D341Med (cell line): ENCODE measurements at regions not wholly inside any gene's neighbourhood (a gene's known extent, or its start where the extent isn't known, plus 50 kb on each side); places are given as distances from the start of the nearest gene placed in this dataset.
"Not testable (repeated sequence)": the region's sequence is repeated elsewhere in the genome, so short reads cannot be mapped to it uniquely, and the experiment has no call there.

ENCODE experiments used
- DNase-seq: peaks from one replicate; pipeline ENCODE4 v3.0.0; 2012; ENCODE audit warnings: low spot score

DNA sequence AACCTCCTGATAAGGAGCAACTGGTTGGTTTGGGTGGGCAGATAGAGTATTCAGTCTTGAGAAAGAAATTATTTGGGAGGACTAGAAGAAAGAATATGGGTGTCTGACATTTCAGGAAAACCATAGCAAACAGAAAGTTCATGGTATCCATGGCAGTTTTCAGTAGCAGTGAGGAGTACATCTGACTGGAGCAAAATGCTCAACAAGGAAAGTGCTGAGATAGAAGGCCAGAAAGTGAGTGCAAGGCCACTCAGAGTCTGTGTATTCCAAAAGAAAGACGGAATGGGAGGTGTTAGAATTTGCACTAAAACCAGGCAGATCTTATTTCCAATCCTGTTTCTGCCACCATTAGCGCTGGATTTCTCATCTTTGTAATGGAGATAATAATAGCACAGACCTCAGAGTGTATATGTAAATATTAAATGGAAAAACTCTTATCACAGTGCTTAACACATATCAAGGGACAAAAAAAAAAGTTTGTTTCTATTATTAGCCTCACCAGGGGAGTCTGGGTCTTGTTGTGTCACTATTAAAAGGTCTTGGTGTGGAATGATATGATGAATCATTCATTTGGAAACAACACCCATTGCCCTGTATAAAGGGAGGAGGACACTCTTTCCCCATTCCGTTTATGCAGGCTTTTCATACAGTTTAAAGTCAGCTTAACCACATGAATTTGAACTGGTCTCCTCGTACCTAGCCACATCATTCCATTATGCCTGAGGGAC lies 349.8 kb downstream of the IPO8 start:
- no peak for DNase-seq

DNA sequence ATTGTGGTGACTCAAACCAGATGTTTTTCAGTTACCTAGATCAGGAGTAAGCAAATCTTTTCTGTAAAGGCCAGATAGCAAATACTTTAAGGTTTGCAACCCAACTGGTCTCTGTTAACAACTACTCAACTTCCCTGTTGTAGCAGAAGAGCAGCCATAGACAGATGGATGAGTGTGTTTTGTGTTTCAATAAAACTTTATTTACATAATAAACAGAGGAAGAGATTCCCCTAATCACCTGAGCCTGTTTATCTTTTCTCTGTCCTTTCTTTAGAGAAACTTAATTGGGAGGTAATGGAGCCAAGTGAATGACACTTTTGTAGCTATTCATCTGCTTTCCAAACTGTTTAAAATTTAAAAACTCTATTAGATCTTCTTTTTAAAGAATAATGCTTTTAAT lies 365.1 kb downstream of the IPO8 start:
- DNase-seq: no peak

DNA sequence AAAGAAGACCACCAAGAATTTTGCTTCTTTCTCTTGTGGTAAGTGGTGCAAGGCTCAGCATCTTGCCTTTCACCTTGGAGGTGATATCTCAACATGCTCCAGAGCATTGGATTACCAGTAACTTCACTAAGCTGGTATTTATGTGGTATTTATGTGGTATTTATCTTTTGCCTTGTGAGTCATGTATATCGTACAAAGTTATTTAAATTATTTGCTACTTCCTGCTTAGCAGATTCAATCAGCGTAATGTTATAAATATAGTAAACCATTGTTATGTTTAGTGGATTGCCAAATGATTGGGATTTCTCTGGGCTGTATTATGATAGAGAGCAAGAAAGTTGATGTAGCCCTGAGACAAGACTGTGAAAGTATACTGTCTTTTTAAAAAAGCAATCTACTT lies 366.4 kb downstream of the IPO8 start:
- DNase-seq: no peak

DNA sequence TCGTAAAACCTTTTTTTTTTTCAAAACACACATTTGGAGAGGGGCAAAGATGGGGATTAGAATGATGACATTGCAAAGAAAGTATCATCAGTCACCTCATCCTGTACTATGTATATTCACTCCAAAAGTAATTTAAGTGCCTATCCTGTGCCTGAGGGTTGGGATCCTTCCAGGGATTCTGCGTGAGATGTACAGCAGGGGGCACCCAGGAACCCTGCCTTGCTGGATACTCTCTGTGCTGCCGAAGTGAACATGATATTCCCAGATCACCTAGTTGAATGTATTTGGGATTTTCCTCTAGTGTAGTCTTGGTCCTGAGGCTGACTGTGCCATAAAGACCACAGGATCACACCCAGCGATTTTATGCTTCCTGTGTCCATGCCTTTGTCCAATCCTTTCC lies 372.7 kb downstream of the IPO8 start:
- no peak for DNase-seq

DNA sequence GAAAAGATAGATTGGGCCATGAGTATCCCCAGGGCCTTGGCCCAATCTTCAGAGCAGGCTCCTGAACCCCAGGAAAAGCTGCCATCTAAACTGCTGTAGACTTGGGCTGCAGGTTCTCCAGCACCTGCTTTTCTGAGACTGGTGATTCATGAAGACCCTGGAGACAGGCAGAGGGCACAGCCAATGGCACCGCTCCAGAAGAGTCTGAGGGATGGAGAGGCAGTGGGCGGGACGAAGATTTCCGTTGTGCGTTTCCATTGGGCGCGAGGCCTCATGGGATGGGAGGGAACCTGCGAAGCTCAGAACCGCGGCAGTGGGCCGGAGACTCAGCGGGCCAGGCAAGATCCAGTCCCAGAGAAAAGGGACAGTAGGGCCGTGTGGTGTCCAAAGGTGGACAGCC lies 375.1 kb downstream of the IPO8 start:
- no peak for DNase-seq

DNA sequence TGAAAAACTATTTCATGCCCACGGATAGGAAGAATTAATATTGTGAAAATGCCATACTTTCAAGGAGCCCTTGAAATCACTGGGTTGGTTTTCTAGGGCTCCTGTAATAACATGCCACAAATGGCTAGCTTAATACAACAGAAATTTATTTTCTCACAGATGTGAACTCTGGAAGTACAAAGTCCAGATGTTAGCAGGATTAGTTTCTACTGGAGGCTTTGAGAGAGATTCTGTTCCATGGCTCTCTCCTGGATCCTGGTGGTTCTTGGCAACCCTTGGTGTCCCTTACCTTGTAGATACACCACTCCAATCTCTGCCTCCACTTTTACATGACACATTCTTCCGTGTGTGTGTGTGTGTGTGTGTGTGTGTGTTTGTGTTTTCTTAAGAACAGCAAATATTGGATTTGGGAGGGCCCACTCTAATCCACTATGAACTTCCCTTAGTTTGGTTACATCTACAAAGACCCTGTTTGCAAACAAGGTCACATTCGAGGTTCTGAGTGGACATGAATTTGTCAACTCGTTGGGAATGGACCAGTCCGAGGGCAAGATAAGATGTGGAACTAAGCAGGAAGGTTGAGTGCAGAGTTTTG lies 381.1 kb downstream of the IPO8 start:
- no peak for DNase-seq

DNA sequence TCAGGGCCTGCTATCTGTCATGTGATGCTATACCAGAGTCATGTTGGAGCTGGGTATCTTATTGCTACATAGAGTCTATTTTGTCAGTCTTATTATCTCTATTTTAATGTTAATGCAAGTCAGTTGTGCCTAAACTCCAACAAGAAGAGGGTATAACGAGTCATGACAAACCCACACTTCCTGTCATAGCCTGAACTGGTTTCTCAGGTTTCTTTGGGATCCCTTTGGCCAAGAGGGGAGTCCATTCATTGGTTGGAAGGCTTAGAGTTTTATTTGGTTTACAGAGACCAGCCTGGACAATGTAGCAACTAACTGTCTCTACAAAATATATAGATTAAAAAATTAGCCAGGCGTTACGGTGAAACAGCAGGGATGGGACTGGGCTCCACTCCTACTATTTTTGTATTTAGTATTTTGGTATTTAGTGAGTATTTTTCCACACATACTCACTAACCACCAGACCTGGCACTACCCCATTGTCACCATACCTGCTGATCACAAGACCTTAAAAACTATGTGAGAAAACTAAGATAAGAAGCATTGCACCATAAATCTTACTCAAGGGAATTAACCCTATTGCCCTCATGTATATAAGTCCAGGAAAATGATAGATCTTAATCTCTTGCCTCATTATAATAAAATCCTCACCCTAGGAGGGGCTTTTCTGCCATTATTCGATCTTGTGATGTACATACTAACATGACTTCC lies 387.5 kb downstream of the IPO8 start:
- DNase-seq: no peak

DNA sequence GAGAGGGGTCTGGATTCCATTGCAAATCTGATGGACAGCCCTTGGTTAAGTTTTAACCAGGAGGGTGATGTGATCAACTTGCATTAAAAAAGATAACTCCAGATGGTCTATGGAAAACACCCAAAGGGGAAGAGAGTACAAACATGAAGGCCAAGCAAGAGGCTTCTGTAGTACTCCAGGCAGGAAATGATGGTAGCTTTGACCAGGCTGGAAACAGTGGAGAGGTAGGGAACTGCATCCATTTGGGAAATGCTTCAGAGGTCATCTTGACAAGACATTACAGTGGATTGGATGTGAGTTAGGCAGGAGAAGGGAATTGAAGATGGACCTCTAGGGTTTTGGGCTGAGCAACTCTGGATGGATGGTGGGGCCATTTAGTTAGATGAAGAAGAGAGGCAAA lies 391.1 kb downstream of the IPO8 start:
- no peak for DNase-seq

DNA sequence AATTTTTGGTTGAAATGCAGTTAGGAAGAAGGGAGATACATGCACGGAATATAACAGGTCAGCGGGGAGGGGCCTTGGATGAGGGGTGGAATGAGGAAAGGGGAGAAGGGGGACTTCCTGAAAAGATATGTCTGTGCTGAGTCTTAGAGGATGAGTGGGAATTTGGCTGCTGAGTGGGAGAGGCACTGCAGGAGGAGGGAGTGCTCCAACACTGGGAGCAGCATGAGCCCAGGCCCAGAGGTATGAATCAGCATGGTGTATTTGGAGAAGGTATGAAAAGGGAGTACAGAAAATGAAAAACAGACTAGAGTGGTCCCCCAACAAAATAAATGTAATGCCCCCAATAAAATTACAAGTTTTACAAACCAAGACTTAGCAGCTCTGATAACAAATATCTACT lies 394.4 kb downstream of the IPO8 start:
- no peak for DNase-seq

DNA sequence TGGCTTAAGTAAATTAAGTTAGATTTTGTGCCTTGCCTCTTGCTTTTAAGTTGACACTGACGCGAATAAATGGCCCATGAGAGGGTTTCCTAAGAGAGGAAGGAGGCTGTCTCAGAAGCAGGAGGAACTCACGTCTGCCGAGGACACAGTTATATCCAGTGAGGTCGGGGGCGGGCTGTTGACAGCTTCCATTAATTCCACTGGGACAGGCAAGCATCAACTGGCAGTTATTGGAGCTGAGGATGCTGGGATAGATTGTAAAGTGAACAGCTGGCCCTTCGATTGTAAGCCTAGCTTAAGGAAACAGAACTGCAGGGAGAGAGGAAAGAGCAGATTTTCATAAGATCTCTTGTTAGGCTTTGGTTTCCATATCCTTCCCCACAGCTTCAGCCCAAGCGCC lies 399.2 kb downstream of the IPO8 start:
- DNase-seq: no peak

DNA sequence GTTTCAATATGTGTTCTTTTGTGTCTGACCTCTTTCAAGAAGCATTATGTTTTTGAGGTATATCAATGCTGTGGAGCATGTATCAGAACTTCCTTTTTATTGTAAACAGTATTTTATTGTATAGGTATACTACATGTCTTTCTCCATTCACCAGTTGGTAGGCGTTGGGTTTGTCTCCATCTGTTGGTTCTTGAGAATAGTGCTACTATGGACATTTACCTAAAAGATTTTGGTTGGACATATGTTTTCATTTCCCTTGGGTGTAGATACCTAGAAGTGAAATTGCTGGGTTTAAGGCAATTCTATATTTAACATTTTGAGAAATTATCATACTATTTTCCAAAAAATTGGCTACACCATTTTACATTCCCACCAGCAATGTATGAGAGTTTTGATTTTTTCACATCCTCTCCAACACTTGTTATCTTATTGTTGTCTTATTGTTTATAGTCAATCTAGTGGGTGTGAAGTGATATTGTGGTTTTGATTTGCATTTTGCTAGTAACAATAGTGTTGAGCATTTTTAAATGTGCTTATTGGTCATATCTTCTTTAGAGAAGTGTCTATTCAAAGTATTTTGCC lies 409.2 kb downstream of the IPO8 start:
- DNase-seq: no peak

DNA sequence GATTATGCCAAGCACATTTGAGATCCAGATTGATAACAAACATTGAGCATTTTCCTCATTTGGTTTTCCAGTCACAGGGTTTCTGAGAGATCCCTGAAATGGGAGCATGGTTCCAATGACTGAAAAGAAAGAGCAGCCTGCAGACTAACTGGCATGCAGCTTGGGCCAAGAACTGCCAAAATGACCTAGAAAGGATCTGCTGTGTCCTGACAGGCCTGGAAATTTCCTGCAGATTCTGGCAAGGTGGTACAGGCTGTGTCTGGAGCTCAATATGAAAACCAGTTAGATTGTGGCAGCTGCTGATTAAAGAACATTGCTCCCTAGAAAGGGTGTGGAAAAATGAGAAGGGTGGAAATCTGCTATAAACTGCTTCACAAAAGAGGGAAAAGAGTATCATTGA lies 417.3 kb downstream of the IPO8 start:
- DNase-seq: no peak

DNA sequence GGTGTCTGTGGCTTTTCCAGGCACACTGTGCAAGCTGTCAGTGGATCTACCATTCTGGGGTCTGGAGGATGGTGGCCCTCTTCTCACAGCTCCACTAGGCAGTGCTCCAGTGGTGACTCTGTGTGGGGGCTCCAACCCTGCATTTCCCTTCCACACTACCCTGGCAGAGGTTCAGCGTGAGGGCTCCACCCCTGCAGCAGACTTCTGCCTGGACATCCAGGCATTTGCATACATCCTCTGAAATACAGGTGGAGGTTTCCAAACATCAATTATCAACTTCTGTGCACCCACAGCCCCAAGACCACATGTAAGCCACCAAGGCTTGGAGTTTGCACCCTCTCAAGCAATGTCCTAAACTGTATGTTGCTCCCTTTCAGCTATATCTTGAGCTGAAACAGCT lies 423.2 kb downstream of the IPO8 start:
- DNase-seq: not testable (repeated sequence)

DNA sequence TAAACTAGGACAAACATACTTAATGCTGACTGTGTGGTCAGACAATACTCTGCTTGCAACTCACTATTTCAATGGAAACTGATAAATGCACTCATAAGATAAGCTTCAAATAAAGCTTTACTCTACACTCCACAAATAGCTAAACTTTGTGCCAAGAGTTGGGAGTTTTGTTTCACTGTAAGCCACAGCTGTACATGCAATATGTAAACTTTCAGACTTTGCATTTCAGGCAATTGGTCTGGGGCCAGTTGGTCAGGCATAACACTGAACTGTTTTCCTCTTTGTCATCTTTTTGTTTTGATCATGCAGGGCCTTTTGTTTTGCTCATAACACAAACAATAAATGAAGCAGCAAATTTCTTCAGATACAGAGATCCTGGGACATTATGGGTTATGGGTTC lies 426.2 kb downstream of the IPO8 start:
- no peak for DNase-seq

DNA sequence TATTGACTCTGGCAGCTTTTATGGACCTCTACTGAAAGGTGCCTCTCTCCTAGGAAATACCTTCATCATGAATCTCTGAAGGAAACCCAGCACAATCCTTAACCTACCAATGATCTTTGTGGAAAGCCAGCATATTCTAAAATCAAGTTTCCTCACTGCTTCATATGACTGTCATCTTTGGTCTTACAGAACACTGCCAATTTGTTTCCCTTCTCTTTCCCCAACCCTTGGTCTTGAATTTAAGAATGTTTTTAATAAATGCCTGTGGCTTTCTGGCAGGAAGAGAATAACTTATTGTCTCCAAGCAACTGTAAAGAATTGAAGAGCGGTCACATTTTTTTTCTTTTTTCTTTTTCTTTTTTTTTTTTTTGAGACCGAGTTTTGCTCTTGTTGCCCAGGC lies 427.6 kb downstream of the IPO8 start:
- no peak for DNase-seq

DNA sequence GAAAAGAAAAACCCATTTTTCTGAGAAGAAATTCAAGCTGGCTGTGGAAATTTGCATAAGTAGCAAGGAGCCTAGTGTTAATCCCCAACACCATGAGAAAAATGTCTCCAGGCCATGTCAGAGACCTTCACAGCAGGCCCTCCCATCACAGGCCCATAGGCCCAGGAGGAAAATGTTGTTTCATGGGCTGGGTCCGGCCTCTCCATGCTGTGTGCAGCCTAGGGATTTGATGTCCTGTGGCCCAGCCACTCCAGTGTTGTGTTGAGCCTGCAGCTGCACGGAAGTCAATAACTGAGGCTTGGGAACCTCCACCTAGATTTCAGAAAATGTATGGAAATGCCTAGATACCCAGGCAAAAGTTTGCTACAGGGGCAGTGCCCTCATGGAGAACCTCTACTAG lies 432.2 kb downstream of the IPO8 start:
- DNase-seq: no peak

DNA sequence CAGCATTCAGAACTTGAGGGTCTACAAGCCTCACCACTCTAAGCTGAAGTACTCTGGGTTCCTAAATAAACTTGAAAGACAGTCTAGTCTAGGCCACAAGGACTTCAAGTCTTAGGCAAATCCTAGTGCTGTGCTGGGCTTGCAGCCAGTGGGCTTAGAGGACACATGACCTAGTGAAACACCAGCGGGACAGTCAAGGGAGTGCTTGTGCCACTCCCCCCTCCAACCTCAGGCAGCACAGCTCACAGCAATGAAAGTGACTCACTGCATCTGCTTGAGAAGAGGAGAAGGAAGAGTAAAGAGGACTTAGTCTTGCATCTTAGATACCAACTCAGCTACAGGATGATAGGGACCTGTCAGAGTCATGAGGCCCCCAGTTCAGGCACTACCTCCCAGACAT lies 438.1 kb downstream of the IPO8 start:
- DNase-seq: no peak

DNA sequence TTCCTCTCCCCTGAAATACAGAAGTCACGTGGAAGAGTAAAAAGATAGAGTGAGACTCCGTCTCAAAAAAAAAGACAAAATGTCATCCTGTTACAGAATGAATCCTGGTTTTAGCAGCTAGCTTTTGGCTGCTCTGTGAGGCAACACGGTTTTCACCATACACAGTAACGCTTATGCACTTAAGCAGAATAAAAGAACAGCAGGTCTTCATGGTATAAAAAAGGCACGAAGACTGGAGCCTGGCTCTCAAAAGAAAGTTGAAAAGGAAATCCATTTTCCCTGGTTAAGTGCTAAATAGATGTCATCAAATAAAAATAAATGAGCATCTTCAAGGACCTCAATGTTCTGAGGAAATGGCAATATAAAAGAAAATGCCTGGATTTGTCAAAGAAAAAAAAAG lies 444.1 kb downstream of the IPO8 start:
- no peak for DNase-seq

DNA sequence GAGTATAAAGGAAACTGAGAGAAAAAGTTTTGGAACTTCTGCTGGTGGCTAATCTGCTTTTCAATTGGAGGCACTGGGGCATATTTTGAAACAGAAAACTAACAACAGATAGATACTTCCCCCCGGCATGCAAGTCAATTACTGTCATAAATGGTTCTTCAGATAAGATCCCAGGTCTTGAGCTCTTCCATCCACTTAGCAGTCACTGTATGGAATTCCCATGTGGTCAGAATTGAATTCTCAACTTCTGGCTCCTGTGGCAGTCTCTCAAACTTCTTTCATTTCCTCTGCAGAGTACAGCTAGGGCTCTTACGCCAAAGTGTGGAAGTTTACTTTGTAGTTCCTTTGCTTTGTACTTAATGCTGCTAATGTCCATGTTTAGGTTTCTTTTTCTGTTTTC lies 452.2 kb downstream of the IPO8 start:
- DNase-seq: no peak

DNA sequence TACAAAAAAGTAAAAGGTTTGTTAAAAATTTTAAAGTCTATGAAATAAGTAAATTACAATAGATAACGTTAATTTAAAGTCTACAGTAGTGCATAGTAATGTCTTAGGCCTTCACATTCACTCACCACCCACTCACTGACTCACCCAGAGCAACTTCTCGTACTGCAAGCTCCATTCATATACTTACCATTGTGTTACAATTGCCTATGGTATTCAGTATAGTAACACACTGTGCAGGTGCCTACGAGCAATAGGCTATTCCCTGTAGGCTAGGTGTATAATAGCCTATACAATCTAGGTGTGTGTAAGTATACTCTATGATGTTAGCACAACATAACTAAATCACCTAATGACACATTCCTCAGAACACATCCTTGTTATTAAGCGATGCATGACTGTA lies 435.3 kb upstream of the TMTC1 start:
- DNase-seq: no peak

DNA sequence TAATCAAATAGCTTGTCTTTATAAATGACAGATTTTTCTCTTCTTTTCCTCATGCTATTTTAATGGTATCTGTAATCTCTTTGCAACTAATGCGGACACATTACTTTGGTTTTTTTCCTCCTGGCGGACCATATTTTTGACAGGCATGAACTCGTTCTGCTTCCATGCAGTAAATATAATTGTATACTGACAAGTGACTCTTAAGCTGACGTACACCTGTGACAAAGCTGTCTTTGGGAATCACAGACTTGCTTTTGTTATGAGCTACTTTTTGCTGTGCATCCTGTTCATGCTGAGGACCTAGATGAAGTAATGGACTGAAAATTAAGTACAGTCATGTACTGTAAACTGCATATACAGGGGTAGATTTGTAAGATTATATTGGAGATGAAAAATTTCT lies 434.3 kb upstream of the TMTC1 start:
- DNase-seq: no peak

DNA sequence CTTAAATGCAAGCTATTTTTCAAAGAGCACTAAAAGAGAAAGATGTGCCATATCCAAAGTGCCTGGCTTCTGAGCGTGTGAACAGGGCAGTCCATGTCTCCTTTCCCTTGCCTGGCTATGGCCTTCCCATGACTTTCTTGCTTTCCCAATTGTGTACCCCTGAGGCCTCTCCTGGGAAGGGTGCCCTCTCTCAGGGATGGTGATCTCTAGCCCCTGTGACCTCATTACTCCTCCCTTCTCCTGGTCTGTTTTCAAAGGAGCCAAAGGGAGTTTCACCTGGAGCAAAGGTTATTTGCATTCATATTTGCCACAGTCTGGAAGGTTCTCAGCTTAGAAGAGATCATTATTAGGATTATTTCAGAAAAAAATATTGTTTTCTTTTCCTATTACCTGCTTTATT lies 429.4 kb upstream of the TMTC1 start:
- DNase-seq: no peak

DNA sequence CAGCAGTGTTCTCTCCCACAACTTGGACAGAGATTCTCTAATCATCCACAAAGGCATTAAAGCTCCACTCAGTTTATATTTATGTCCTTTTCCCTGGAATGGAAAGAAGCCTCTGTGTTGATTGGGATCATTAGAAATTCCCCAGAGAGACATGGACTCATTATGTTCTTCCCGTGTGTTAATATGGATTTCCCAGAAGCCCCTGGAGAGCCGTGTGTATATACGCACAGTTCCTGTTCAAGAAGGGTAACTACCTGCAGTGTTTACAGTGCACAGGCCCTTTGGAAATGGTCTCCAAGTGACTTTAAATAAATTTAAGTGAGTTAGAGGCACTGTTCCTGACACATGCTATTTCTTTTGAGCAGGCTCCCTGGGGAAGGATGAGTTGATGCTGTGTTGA lies 428.0 kb upstream of the TMTC1 start:
- DNase-seq: no peak
